ENCODE measurements at regions not wholly inside any gene's neighbourhood (a gene's known extent, or its start where the extent isn't known, plus 50 kb on each side); places are given as distances from the start of the nearest gene placed in this dataset.

DNA sequence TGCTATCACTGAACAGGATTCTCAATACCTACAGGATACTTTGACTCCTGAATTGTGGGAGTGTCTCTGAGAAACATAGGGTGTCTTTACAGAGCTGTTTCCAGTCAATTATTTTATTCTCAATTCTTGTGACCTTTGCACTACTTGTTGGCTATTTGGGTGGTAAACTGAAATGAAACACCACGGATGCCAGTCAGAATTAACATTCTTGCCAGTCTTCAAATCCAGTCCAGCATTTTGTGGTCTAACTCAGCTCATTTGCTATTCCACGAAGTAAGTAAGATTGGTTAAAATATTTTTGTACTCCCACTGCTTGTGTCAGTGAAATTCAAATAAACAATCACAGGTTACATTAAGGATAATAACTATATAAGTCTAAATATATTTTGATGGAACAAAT, 197.9 kb downstream of the ANKRD50 start:
- no peak for TF ChIP-seq CTCF (conservative IDR thresholded peaks at IDR 0.05; ENCODE audit: low read depth, low read length)
- H3K4me3 ChIP-seq (ENCODE audit: low read length) = no peak overlapping the region
- DNase-seq (ENCODE audit: low read depth) = peak; percentile 64

DNA sequence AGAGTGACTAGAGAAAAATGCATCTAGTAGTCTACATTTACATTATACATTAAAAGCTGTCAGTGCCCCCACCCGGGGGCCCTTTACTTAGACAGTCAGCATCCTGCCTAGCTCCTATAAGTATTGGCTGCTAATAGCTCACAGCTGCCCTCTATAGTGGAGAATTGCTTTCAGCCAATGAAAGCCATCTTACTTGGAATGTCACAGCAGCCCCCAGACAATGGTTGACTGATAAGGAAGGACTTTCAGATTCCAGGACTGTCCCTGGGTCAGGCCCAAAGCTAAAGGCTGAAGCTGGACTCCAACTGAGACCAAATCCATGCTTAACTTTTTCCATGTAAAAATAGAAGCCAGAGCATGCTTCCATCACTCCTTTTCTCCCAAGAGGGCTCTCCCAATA, 196.9 kb downstream of the ANKRD50 start:
- DNase-seq (ENCODE audit: low read depth) = no peak
- H3K4me3 ChIP-seq (ENCODE audit: low read length) = no peak overlapping the region
- peak; percentile 16 for TF ChIP-seq CTCF (conservative IDR thresholded peaks at IDR 0.05; ENCODE audit: low read depth, low read length)

DNA sequence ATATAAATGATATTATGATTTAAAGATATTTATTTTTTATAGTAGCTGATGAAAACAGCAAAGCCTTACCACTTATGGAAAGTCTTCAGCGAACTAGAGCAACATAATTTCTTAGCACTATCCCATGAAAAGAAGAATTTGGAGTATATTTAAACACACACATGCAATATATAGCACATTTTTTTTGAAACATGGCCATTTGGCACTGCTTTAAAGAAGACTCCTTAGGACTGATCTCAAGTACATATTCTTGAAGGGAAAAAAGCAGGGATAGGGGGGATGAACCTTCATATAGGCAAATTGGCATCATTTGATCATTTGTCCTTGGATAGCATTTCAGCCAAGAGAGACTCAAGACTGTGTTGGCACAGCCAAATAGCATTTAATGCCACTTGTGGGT, 193.3 kb downstream of the ANKRD50 start:
- no peak overlapping the region for H3K4me3 ChIP-seq (ENCODE audit: low read length)
- no peak for DNase-seq (ENCODE audit: low read depth)
- no peak for TF ChIP-seq CTCF (conservative IDR thresholded peaks at IDR 0.05; ENCODE audit: low read depth, low read length)

DNA sequence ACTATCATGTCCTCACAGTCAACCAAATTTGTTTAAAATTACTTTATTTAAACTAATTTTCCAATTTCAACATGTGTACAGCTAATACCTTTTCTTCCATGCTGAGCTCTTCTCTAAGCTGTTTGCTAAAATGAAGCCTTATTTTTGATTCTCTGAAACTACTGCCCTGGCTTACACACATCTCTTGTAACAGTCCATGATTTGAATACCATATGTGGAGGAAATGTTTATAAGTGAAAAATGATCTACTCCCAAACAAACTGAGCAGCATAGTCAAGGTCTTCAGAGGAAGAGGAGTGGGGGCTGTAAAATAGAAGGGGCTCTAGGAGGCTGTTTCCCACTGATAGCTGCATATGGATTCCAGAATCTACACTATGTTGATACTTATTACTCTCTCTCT, 188.7 kb downstream of the ANKRD50 start:
- no peak for TF ChIP-seq CTCF (conservative IDR thresholded peaks at IDR 0.05; ENCODE audit: low read depth, low read length)
- H3K4me3 ChIP-seq (ENCODE audit: low read length) = no peak overlapping the region
- no peak for DNase-seq (ENCODE audit: low read depth)

DNA sequence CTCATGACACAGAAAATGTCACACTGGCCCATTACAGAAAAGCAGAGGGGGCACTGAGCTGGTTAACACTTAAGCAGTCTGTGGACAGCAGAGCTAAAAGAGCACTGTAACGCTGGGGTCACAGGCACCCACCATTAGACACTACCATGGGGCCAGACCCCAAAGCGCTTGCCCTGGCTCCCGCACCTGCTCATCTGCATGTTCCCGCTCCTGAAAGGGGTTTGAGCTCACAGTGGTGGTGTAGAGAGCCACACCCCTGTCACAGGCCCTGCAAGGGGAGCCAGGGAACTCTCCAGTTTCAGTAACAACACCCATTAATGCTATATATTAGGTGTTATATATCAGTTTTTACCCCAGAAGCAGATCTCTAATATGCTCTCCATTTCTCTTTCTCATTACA, 187.0 kb downstream of the ANKRD50 start:
- H3K4me3 ChIP-seq (ENCODE audit: low read length) = no peak overlapping the region
- DNase-seq (ENCODE audit: low read depth) = no peak
- no peak for TF ChIP-seq CTCF (conservative IDR thresholded peaks at IDR 0.05; ENCODE audit: low read depth, low read length)

- H3K4me3 ChIP-seq (ENCODE audit: low read length) = no peak overlapping the region
- no peak for TF ChIP-seq CTCF (conservative IDR thresholded peaks at IDR 0.05; ENCODE audit: low read depth, low read length)
- no peak for DNase-seq (ENCODE audit: low read depth)
Observed at GRCh38 chr4:124526331-124526730, 186.2 kb downstream of the ANKRD50 start.

- H3K4me3 ChIP-seq (ENCODE audit: low read length) = no peak overlapping the region
- DNase-seq (ENCODE audit: low read depth) = no peak
- TF ChIP-seq CTCF (conservative IDR thresholded peaks at IDR 0.05; ENCODE audit: low read depth, low read length) = no peak
Observed at GRCh38 chr4:124526769-124527168, 185.8 kb downstream of the ANKRD50 start.
